DOHH2 (cell line): ENCODE measurements at regions not wholly inside any gene's neighbourhood (a gene's known extent, or its start where the extent isn't known, plus 50 kb on each side); places are given as distances from the start of the nearest gene placed in this dataset.

Source experiments
- H3F3A ChIP-seq: fragments of 200-600 bp; sonication (generic), shearing (Covaris generic); 2 replicates; pipeline ENCODE4 v1.6.0; 2016; ENCODE audit warnings: antibody characterized with exemption, mild to moderate bottlenecking; ENCODE audit not compliant: control insufficient read depth, insufficient read depth
- H3K27ac ChIP-seq: fragments of 200-600 bp; sonication (generic); 2 replicates; pipeline ENCODE4 v1.5.1; 2014; ENCODE audit warnings: low read depth, mild to moderate bottlenecking, low read length, moderate library complexity
- H3K27me3 ChIP-seq: fragments of 200-600 bp; sonication (generic); 2 replicates; pipeline ENCODE4 v1.6.1; 2014; ENCODE audit warnings: mild to moderate bottlenecking, low read length, mixed read lengths; ENCODE audit not compliant: control insufficient read depth
- H3K36me3 ChIP-seq: fragments of 200-600 bp; sonication (generic); 2 replicates; pipeline ENCODE4 v1.6.1; 2014; ENCODE audit warnings: mild to moderate bottlenecking, low read length, moderate library complexity, mixed read lengths; ENCODE audit not compliant: control insufficient read depth
- H3K4me1 ChIP-seq: fragments of 200-600 bp; sonication (generic); 2 replicates; pipeline ENCODE4 v1.6.1; 2014; ENCODE audit warnings: mild to moderate bottlenecking, low read length, mixed read lengths; ENCODE audit not compliant: control insufficient read depth
- H3K4me2 ChIP-seq: fragments of 200-600 bp; sonication (generic); 2 replicates; pipeline ENCODE4 v1.6.0; 2014; ENCODE audit warnings: mild to moderate bottlenecking, low read length, moderate library complexity
- H3K4me3 ChIP-seq: fragments of 200-600 bp; sonication (generic); 2 replicates; pipeline ENCODE4 v1.5.1; 2014; ENCODE audit warnings: mild to moderate bottlenecking, low read length, mixed read lengths
- H3K79me2 ChIP-seq: fragments of 200-600 bp; sonication (generic); 2 replicates; pipeline ENCODE4 v1.6.1; 2014; ENCODE audit warnings: mild to moderate bottlenecking, low read length, mixed read lengths; ENCODE audit not compliant: control insufficient read depth
- H3K9me2 ChIP-seq: fragments of 200-600 bp; sonication (generic); replicated peaks from 2 replicates; pipeline ENCODE4 v1.6.1; 2014; ENCODE audit warnings: mild to moderate bottlenecking, low read length, mixed read lengths; ENCODE audit not compliant: control insufficient read depth
- H3K9me3 ChIP-seq: fragments of 200-600 bp; sonication (generic); 2 replicates; pipeline ENCODE4 v1.6.1; 2014; ENCODE audit warnings: antibody characterized with exemption, low read length, mixed read lengths; ENCODE audit not compliant: control insufficient read depth, insufficient read depth
- H4K20me1 ChIP-seq: fragments of 200-600 bp; sonication (generic); 2 replicates; pipeline ENCODE4 v1.6.0; 2014; ENCODE audit warnings: low read depth, mild to moderate bottlenecking, antibody characterized with exemption, low read length, moderate library complexity; ENCODE audit not compliant: control insufficient read depth, insufficient read depth
- CTCF ChIP-seq: fragments of 200-600 bp; sonication (generic); IDR thresholded peaks from one replicate; pipeline ENCODE4 v1.5.1; 2014; ENCODE audit warnings: antibody characterized with exemption, mild to moderate bottlenecking, low read depth, low read length; ENCODE audit not compliant: poor library complexity, severe bottlenecking
- EZH2phosphoT487 ChIP-seq: fragments of 200-600 bp; sonication (generic); IDR thresholded peaks from 2 replicates; pipeline ENCODE4 v1.6.1; 2017; ENCODE audit warnings: borderline replicate concordance, mild to moderate bottlenecking, antibody characterized with exemption, low read length, moderate library complexity, mixed read lengths

- no peaks in the 10 kb centered on the region for H3K4me1 ChIP-seq
- no peaks in the 10 kb centered on the region for H3K9me3 ChIP-seq
- no peak for TF ChIP-seq CTCF
- no peaks in the 10 kb centered on the region for H3K79me2 ChIP-seq
- H3K9me2 ChIP-seq = no peaks in the 10 kb centered on the region
- no peak overlapping the region for H3K4me3 ChIP-seq
- no peaks in the 10 kb centered on the region for H4K20me1 ChIP-seq
- no peak overlapping the region for H3K27ac ChIP-seq
- no peaks in the 10 kb centered on the region for H3F3A ChIP-seq
- no peaks in the 10 kb centered on the region for H3K36me3 ChIP-seq
- no peak overlapping the region for H3K4me2 ChIP-seq
- H3K27me3 ChIP-seq = no peaks in the 10 kb centered on the region
Observed at GRCh38 chr17:70278844-70279462, 109.6 kb downstream of the KCNJ2 start.

GRCh38 chr17:70286391-70286790, 117.1 kb downstream of the KCNJ2 start:
- no peaks in the 10 kb centered on the region for H3K9me3 ChIP-seq
- no peaks in the 10 kb centered on the region for H3K9me2 ChIP-seq
- no peaks in the 10 kb centered on the region for H3K36me3 ChIP-seq
- no peaks in the 10 kb centered on the region for H3K4me1 ChIP-seq
- no peaks in the 10 kb centered on the region for H3K79me2 ChIP-seq
- H3F3A ChIP-seq = no peaks in the 10 kb centered on the region
- TF ChIP-seq CTCF (no peak), EZH2phosphoT487 (no peak)
- H3K4me3 ChIP-seq = no peak overlapping the region
- no peaks in the 10 kb centered on the region for H4K20me1 ChIP-seq
- H3K27ac ChIP-seq = no peak overlapping the region
- no peak overlapping the region for H3K4me2 ChIP-seq
- H3K27me3 ChIP-seq = no peaks in the 10 kb centered on the region

GRCh38 chr17:70288540-70289290, 119.4 kb downstream of the KCNJ2 start:
- TF ChIP-seq CTCF (no peak), EZH2phosphoT487 (no peak)
- H3K4me2 ChIP-seq = no peak overlapping the region
- no peaks in the 10 kb centered on the region for H3K9me3 ChIP-seq
- no peaks in the 10 kb centered on the region for H3F3A ChIP-seq
- no peaks in the 10 kb centered on the region for H3K36me3 ChIP-seq
- H3K4me3 ChIP-seq = no peak overlapping the region
- no peaks in the 10 kb centered on the region for H3K27me3 ChIP-seq
- H4K20me1 ChIP-seq = no peaks in the 10 kb centered on the region
- H3K9me2 ChIP-seq = no peaks in the 10 kb centered on the region
- H3K27ac ChIP-seq = no peak overlapping the region
- H3K4me1 ChIP-seq = no peaks in the 10 kb centered on the region
- H3K79me2 ChIP-seq = no peaks in the 10 kb centered on the region
